ENCODE measurements at regions not wholly inside any gene's neighbourhood (a gene's known extent, or its start where the extent isn't known, plus 50 kb on each side); places are given as distances from the start of the nearest gene placed in this dataset.

DNA sequence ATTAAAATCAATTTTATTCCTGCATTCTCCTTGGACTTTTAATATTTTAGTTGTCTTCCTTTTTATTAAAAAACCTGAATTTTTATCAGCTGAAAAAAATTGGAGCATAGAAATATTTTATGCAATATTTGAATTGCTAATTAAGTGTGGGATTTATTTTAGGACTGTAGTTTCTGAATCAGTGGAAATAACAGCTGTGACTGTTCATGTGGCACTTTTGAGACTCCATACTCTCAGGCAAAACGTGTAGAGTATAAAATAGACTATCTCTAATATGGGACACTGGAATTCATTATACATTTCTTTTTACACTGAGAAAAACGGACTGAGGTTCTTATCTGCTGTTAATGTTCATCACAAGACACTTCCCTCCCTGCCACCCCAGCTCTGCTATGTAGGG lies 558.3 kb upstream of the TPK1 start:
- no peak overlapping the region for H3K27ac ChIP-seq (ENCODE audit: insufficient read depth, low read depth, low read length)
- H3K79me2 ChIP-seq (ENCODE audit: control insufficient read depth, insufficient read depth, low read length) = no peaks in the 10 kb centered on the region
- H3K36me3 ChIP-seq (ENCODE audit: control insufficient read depth in 2 of 2, extremely low read depth in 1 of 2, insufficient read depth in 2 of 2, low read length in 2 of 2) = no peaks in the 10 kb centered on the region
- no peak overlapping the region for H2AFZ ChIP-seq (ENCODE audit: low read depth, low read length)
- no peaks in the 10 kb centered on the region for H3K4me1 ChIP-seq (ENCODE audit: control insufficient read depth, extremely low read depth, insufficient read depth, low read length)
- DNase-seq (ENCODE audit: low read depth, low spot score) = no peak
- dilution Hi-C loops (cut with MboI; ENCODE audit: extremely low pct_ligation_motif_present, low sequenced_read_pairs) = no loop called here
- FAIRE-seq = no peak
- no peak overlapping the region for H3K9ac ChIP-seq (replicated peaks; ENCODE audit: extremely low read depth, insufficient read depth, low read length)
- ChIA-PET CTCF (no interaction called here), POLR2A (no interaction called here)
- H4K20me1 ChIP-seq (replicated peaks; ENCODE audit: control insufficient read depth, extremely low read depth, insufficient read depth, low read length) = no peaks in the 10 kb centered on the region
- BruUV-seq (replicated peaks) = no TSS peak
- peaks cover 5% of the 10 kb centered on the region for H3K9me3 ChIP-seq (replicated peaks; ENCODE audit: control insufficient read depth, insufficient read depth, low read length)
- TF ChIP-seq EZH2 (IDR thresholded peaks at IDR 0.05; ENCODE audit: borderline replicate concordance, low read depth, low read length, severe bottlenecking) = no peak
- no peak for TF ChIP-seq POLR2AphosphoS5 (IDR thresholded peaks at IDR 0.05; ENCODE audit: insufficient read depth, low read depth, low read length)
- no peak for TF ChIP-seq GATA2 (IDR thresholded peaks at IDR 0.05; ENCODE audit: insufficient read depth, insufficient read length, low read depth, low read length)
- no peak for TF ChIP-seq MYC (IDR thresholded peaks at IDR 0.05; ENCODE audit: low read depth, low read length)
- TF ChIP-seq JUN (IDR thresholded peaks at IDR 0.05; ENCODE audit: borderline replicate concordance, insufficient read depth, insufficient read length, low read depth) = no peak
- TF ChIP-seq POLR2A (IDR thresholded peaks at IDR 0.05; ENCODE audit: low read depth, low read length) = no peak
- TF ChIP-seq FOS (IDR thresholded peaks at IDR 0.05; ENCODE audit: borderline replicate concordance, insufficient read depth, low read length) = no peak
- TF ChIP-seq, protein P1, sequence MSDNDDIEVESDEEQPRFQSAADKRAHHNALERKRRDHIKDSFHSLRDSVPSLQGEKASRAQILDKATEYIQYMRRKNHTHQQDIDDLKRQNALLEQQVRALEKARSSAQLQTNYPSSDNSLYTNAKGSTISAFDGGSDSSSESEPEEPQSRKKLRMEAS (IDR thresholded peaks at IDR 0.05; ENCODE audit: insufficient read depth, insufficient read length) = no peak
- TF ChIP-seq, protein P2, sequence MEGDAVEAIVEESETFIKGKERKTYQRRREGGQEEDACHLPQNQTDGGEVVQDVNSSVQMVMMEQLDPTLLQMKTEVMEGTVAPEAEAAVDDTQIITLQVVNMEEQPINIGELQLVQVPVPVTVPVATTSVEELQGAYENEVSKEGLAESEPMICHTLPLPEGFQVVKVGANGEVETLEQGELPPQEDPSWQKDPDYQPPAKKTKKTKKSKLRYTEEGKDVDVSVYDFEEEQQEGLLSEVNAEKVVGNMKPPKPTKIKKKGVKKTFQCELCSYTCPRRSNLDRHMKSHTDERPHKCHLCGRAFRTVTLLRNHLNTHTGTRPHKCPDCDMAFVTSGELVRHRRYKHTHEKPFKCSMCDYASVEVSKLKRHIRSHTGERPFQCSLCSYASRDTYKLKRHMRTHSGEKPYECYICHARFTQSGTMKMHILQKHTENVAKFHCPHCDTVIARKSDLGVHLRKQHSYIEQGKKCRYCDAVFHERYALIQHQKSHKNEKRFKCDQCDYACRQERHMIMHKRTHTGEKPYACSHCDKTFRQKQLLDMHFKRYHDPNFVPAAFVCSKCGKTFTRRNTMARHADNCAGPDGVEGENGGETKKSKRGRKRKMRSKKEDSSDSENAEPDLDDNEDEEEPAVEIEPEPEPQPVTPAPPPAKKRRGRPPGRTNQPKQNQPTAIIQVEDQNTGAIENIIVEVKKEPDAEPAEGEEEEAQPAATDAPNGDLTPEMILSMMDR (IDR thresholded peaks at IDR 0.05; ENCODE audit: extremely low read depth in 1 of 2, insufficient read depth in 1 of 2, low read depth in 1 of 2, low read length in 2 of 2) = no peak
- intact Hi-C loops (cut with micrococcal nuclease) = no loop called here
- no peaks in the 10 kb centered on the region for H3K27me3 ChIP-seq (ENCODE audit: control insufficient read depth in 2 of 2, insufficient read depth in 2 of 2, low read length in 2 of 2)
- no peaks in the 10 kb centered on the region for H3K9me1 ChIP-seq (replicated peaks; ENCODE audit: control insufficient read depth, extremely low read depth, insufficient read depth, low read length)
- no peak overlapping the region for H3K4me3 ChIP-seq (replicated peaks in 1 of 3; ENCODE audit: insufficient read depth in 1 of 3, low read depth in 1 of 3, low read length in 3 of 3)
- H3K4me2 ChIP-seq (ENCODE audit: insufficient read depth, low read length) = no peak overlapping the region

Data from endothelial cell of umbilical vein (primary cell).